ENCODE measurements at regions not wholly inside any gene's neighbourhood (a gene's known extent, or its start where the extent isn't known, plus 50 kb on each side); places are given as distances from the start of the nearest gene placed in this dataset.

DNA sequence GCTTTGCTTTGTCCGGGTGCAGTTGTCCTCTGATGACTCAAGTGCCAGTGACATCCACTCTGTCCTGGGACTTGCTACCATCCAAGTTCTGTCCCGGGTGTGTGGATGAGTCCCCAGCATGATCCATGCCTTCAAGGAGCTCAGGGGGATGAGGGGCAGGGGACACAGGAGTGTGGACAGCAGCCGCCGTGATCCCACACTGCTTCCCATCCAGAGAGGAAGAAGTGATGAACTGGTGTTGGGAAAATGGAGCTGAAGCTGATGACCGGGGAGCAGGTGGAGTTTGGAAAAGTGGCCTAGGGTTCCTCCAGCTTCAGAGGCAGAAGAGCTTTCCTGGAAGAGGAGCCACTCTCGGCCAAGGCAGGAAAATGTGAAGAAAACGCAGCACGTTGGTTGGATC lies 249.6 kb upstream of the TNRC6C start:
- H3K4me1 ChIP-seq, result no peaks in the 10 kb centered on the region
- peaks cover 10% of the 10 kb centered on the region for H3K9me3 ChIP-seq
- no peaks in the 10 kb centered on the region for H3K27me3 ChIP-seq
- H3K4me3 ChIP-seq, result no peak overlapping the region
- H3K27ac ChIP-seq, result no peak overlapping the region
- TF ChIP-seq POLR2A (IDR thresholded peaks at IDR 0.05), result no peak
- TF ChIP-seq POLR2AphosphoS5 (IDR thresholded peaks at IDR 0.05; ENCODE audit: insufficient read depth in 1 of 2, low read depth in 1 of 2), result no peak
- TF ChIP-seq, protein P1, sequence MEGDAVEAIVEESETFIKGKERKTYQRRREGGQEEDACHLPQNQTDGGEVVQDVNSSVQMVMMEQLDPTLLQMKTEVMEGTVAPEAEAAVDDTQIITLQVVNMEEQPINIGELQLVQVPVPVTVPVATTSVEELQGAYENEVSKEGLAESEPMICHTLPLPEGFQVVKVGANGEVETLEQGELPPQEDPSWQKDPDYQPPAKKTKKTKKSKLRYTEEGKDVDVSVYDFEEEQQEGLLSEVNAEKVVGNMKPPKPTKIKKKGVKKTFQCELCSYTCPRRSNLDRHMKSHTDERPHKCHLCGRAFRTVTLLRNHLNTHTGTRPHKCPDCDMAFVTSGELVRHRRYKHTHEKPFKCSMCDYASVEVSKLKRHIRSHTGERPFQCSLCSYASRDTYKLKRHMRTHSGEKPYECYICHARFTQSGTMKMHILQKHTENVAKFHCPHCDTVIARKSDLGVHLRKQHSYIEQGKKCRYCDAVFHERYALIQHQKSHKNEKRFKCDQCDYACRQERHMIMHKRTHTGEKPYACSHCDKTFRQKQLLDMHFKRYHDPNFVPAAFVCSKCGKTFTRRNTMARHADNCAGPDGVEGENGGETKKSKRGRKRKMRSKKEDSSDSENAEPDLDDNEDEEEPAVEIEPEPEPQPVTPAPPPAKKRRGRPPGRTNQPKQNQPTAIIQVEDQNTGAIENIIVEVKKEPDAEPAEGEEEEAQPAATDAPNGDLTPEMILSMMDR (IDR thresholded peaks at IDR 0.05), result no peak
- H3K36me3 ChIP-seq, result peaks cover 0 to 3% of the 10 kb centered on the region in 2 donors
- peak; percentile 52 to 70 for DNase-seq (ENCODE audit: extremely low spot score in 2 of 2)
- intact Hi-C loops (cut with DNase I), result loop anchor here (10.0 kb wide), 1 partner anchor 506 kb away; the partner anchor contains the start of gene BIRC5

DNA sequence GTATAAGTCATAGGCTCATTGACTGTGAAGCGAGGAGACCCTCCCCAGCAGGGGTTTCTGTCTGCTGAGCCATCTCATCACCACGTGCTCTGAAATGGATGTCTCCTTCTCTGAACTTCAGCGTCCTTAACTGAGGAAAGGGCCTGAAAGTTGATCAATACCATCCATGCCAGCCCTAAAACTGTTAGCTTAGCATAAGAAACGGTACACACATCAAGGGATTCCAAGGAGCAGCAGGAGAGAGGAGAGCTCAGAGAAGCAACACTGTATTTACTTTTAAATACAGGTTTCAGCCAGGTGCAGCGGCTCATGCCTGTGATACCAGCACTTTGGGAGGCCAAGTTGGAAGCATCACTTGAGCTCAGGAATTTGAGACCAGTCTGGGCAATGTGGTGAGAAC lies 248.9 kb upstream of the TNRC6C start:
- DNase-seq (ENCODE audit: extremely low spot score in 2 of 2), result peak; percentile 12 to 13
- intact Hi-C loops (cut with DNase I), result loop anchor here (10.0 kb wide), 1 partner anchor 505 kb away; the partner anchor contains the start of gene BIRC5

DNA sequence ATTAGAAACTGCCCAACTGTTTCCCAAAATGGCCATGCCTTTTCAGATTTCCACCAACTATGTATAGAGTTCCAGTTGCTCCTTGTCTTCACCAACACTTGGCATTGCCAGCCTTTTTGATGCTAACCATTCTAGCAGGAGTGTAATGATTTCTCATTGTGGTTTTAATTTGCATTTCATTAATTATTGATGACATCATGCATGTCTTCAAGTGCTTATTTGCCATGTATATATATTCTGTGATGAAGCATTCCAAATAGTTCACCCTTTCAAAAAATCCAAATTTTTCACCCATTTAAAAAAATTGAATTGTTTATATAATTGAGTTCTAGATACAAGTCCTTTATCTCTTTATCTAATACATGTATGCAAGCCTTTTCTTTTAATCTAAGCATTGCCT lies 245.9 kb upstream of the TNRC6C start:
- DNase-seq (ENCODE audit: extremely low spot score in 2 of 2), result no peak
- intact Hi-C loops (cut with DNase I), result no loop called here
- no peak overlapping the region for H3K27ac ChIP-seq
- no peaks in the 10 kb centered on the region for H3K9me3 ChIP-seq
- no peak overlapping the region for H3K4me3 ChIP-seq
- H3K27me3 ChIP-seq, result no peaks in the 10 kb centered on the region
- H3K4me1 ChIP-seq, result no peaks in the 10 kb centered on the region
- H3K36me3 ChIP-seq, result peaks cover 0 to 3% of the 10 kb centered on the region in 2 donors
- TF ChIP-seq, protein P1 (IDR thresholded peaks at IDR 0.05), result no peak
- no peak for TF ChIP-seq POLR2AphosphoS5 (IDR thresholded peaks at IDR 0.05; ENCODE audit: insufficient read depth in 1 of 2, low read depth in 1 of 2)
- no peak for TF ChIP-seq POLR2A (IDR thresholded peaks at IDR 0.05)

More for the DNA sequence above, 248.9 kb upstream of the TNRC6C start:
- Histone ChIP-seq H3K4me1 (no peaks in the 10 kb centered on the region), H3K27me3 (no peaks in the 10 kb centered on the region), H3K4me3 (no peak overlapping the region), H3K27ac (no peak overlapping the region), H3K36me3 (peaks cover 0 to 3% of the 10 kb centered on the region in 2 donors), H3K9me3 (peaks cover 4% of the 10 kb centered on the region)
- TF ChIP-seq, protein P1 (IDR thresholded peaks at IDR 0.05), result no peak
- TF ChIP-seq POLR2A (IDR thresholded peaks at IDR 0.05), result no peak
- no peak for TF ChIP-seq POLR2AphosphoS5 (IDR thresholded peaks at IDR 0.05; ENCODE audit: insufficient read depth in 1 of 2, low read depth in 1 of 2)

DNA sequence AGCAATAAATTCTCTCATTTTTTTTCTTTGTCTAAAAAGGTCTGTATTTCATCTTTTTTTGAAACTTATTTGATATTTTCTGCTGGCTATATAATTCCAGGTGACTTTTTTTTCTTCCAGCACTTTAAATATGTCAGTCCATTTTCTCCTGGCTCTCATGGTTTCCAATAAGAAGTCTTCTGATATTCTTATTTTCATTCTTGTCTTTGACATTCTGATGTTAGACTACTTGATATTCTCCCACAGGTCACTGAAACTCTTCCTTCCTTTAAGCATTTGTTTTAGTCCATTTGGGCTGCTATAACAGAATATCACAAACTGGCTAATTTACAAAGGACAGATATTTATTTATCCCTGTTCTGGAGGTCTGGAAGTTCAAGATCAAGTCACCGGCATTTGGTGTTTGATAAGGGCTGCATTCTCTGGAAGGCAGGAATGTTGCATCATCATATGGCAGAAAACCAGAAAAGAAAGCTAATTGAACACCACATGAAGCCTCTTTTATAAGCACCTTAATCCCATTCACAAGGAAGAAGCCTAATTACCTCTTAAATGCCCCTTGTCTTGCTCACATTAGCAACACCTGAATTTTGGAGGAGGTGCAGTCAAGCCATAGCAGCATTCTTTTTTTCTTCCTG lies 242.1 kb upstream of the TNRC6C start:
- no peak overlapping the region for H3K4me3 ChIP-seq
- intact Hi-C loops (cut with DNase I), result no loop called here
- H3K27ac ChIP-seq, result no peak overlapping the region
- DNase-seq (ENCODE audit: extremely low spot score in 2 of 2), result peak in 1 of 2 donors; percentile 8
- no peaks in the 10 kb centered on the region for H3K27me3 ChIP-seq
- H3K4me1 ChIP-seq, result no peaks in the 10 kb centered on the region
- no peaks in the 10 kb centered on the region for H3K9me3 ChIP-seq
- peaks cover 0 to 3% of the 10 kb centered on the region in 2 donors for H3K36me3 ChIP-seq
- TF ChIP-seq POLR2A (IDR thresholded peaks at IDR 0.05), result no peak
- no peak for TF ChIP-seq POLR2AphosphoS5 (IDR thresholded peaks at IDR 0.05; ENCODE audit: insufficient read depth in 1 of 2, low read depth in 1 of 2)
- TF ChIP-seq, protein P1 (IDR thresholded peaks at IDR 0.05), result no peak

DNA sequence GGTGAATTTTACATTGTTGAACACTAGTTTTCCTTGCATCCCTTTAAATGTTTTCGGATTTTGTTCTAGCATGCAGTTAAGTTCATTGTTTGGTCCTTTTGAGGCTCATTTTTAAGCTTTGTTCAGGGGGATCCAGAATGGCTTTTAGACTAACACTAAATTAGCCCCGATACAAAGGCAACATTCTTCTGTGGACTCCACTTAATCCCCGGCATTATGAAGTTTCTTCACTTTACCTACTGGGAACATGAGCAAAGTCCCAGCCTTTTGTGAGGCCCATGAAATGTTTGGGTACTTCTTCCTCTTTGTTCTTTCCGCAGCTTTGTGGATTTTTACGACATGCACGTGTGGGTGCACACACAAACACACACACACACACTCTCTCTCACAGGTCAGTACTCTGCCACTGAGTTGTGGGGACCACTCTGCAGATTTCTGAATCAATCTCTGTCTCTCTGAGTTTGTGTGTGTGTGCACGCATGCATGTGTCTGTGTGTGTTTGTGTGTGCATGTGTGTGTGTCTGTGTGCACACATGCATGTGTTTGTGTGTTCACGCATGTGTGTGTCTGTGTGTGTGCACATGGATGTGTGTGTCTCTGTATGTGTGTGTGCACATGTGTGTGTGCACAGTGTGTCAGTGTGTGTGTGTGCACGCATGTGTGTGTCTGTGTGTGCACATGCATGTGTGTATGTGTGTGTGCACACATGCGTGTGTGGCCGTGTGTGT lies 240.4 kb upstream of the TNRC6C start:
- no peak for TF ChIP-seq POLR2AphosphoS5 (IDR thresholded peaks at IDR 0.05; ENCODE audit: insufficient read depth in 1 of 2, low read depth in 1 of 2)
- TF ChIP-seq POLR2A (IDR thresholded peaks at IDR 0.05), result no peak
- TF ChIP-seq, protein P1 (IDR thresholded peaks at IDR 0.05), result no peak
- Histone ChIP-seq H3K9me3 (no peaks in the 10 kb centered on the region), H3K4me3 (no peak overlapping the region), H3K4me1 (no peaks in the 10 kb centered on the region), H3K36me3 (no peaks in the 10 kb centered on the region), H3K27ac (no peak overlapping the region), H3K27me3 (no peaks in the 10 kb centered on the region)
- peak; percentile 40 to 46 for DNase-seq (ENCODE audit: extremely low spot score in 2 of 2)
- intact Hi-C loops (cut with DNase I), result no loop called here

All from vagina (tissue), 2 donors.